Body of pancreas (tissue), 4 donors: ENCODE measurements at regions not wholly inside any gene's neighbourhood (a gene's known extent, or its start where the extent isn't known, plus 50 kb on each side); places are given as distances from the start of the nearest gene placed in this dataset.

Source experiments
- ATAC-seq: fragments of 150-250 bp; one replicate; pipeline ENCODE4 v1.9.1; 2016
- DNase-seq, 4 donors: peaks; one replicate each; pipeline ENCODE4 v3.0.0-alpha.2; 2019
- H3K27ac ChIP-seq, 4 donors: fragments of 200-600 bp; sonication (generic); 1 replicate in 3 of 4; 2 replicates in 1 of 4; pipeline versions ENCODE4 v1.5.1 to v1.6.1; 2016 to 2019; ENCODE audit warnings: mild to moderate bottlenecking in 1 of 4, mixed read lengths in 1 of 4, moderate library complexity in 1 of 4
- H3K27me3 ChIP-seq, 2 donors: fragments of 200-600 bp; sonication (generic); one replicate each; pipeline ENCODE4 v1.6.0; 2016; ENCODE audit warnings: mild to moderate bottlenecking in 1 of 2
- H3K36me3 ChIP-seq, 2 donors: fragments of 200-600 bp; sonication (generic); replicated peaks in 1 of 2; 2 replicates each; pipeline ENCODE4 v1.5.1; 2016; ENCODE audit warnings: low read depth in 2 of 2; ENCODE audit not compliant: insufficient read depth in 1 of 2
- H3K4me1 ChIP-seq: fragments of 200-600 bp; sonication (generic); one replicate; pipeline ENCODE4 v1.6.0; 2016
- H3K4me3 ChIP-seq, 2 donors: fragments of 200-600 bp; sonication (generic); 1 replicate in 1 of 2; 2 replicates in 1 of 2; pipeline ENCODE4 v1.5.1; 2016 to 2019
- H3K9me3 ChIP-seq, 3 donors: fragments of 200-600 bp; sonication (generic); 1 replicate in 2 of 3; 2 replicates in 1 of 3; pipeline ENCODE4 v1.5.1; 2016
- CTCF ChIP-seq, 7 experiments: fragments of 450-650 bp in 4 of 7; fragments of 200-600 bp in 3 of 7; sonication (generic) in 3 of 7; IDR thresholded peaks; one replicate each; pipeline ENCODE4 v1.5.1; 2016 to 2019; ENCODE audit warnings: antibody characterized with exemption in 7 of 7
- POLR2A ChIP-seq, 3 donors: fragments of 450-650 bp; IDR thresholded peaks; one replicate each; pipeline ENCODE4 v1.6.1; 2016; ENCODE audit warnings: antibody characterized with exemption in 3 of 3, mild to moderate bottlenecking in 2 of 3
- WGBS, 2 donors: methylation state at CpG; one replicate each; pipeline ENCODE4 v1.1.5; 2017; 5-methylcytosine and 5-hydroxymethylcytosine counted together
- intact Hi-C: fragments of 100-400 bp; cut with DNase I; formaldehyde crosslinking; loops from one replicate; pipeline ENCODE4 v1.15.1; 2023

GRCh38 chr5:74021126-74021525, 395.1 kb downstream of the ARHGEF28 start:
- H3K27ac ChIP-seq, result no peak overlapping the region

GRCh38 chr5:74020503-74020902, 394.5 kb downstream of the ARHGEF28 start:
- Histone ChIP-seq H3K27me3 (no peaks in the 10 kb centered on the region), H3K4me1 (peaks cover 4% of the 10 kb centered on the region), H3K4me3 (no peak overlapping the region), H3K36me3 (no peaks in the 10 kb centered on the region), H3K9me3 (no peaks in the 10 kb centered on the region), H3K27ac (no peak overlapping the region)
- intact Hi-C loops, result no loop called here
- WGBS, 2 donors, result 70 to 77% methylated on average over 5 of the region's 5 CpGs
- ATAC-seq (no peak), DNase-seq (no peak)
- no peak for TF ChIP-seq POLR2A (IDR thresholded peaks at IDR 0.05)

More at GRCh38 chr5:74021126-74021525, 395.1 kb downstream of the ARHGEF28 start:
- no peaks in the 10 kb centered on the region for H3K9me3 ChIP-seq
- ATAC-seq (no peak), DNase-seq (no peak)
- no peak overlapping the region for H3K4me3 ChIP-seq
- no peak for TF ChIP-seq POLR2A (IDR thresholded peaks at IDR 0.05)
- TF ChIP-seq CTCF (IDR thresholded peaks at IDR 0.05), result no peak
- intact Hi-C loops, result no loop called here
- peaks cover 4% of the 10 kb centered on the region for H3K4me1 ChIP-seq
- no peaks in the 10 kb centered on the region for H3K27me3 ChIP-seq
- H3K36me3 ChIP-seq, result no peaks in the 10 kb centered on the region

GRCh38 chr5:74019923-74020322, 393.9 kb downstream of the ARHGEF28 start:
- 78 to 85% methylated on average over 5 of the region's 5 CpGs for WGBS, 2 donors
- intact Hi-C loops, result no loop called here
- H3K4me3 ChIP-seq, result no peak overlapping the region

GRCh38 chr5:74017786-74018211, 391.8 kb downstream of the ARHGEF28 start:
- no peak overlapping the region for H3K4me3 ChIP-seq
- DNase-seq (peak in 3 of 4 donors; percentile 7 to 22 (median 13)), ATAC-seq (peak; percentile 68)
- intact Hi-C loops, result no loop called here
- H3K27me3 ChIP-seq, result no peaks in the 10 kb centered on the region
- no peak overlapping the region for H3K27ac ChIP-seq
- TF ChIP-seq POLR2A (IDR thresholded peaks at IDR 0.05), result no peak
- TF ChIP-seq CTCF (IDR thresholded peaks at IDR 0.05), result no peak
- H3K4me1 ChIP-seq, result peaks cover 4% of the 10 kb centered on the region
- 47 to 54% methylated on average over 3 of the region's 3 CpGs for WGBS, 2 donors
- no peaks in the 10 kb centered on the region for H3K9me3 ChIP-seq
- no peaks in the 10 kb centered on the region for H3K36me3 ChIP-seq

More at GRCh38 chr5:74019923-74020322, 393.9 kb downstream of the ARHGEF28 start:
- Histone ChIP-seq H3K27me3 (no peaks in the 10 kb centered on the region), H3K4me1 (peaks cover 4% of the 10 kb centered on the region), H3K36me3 (no peaks in the 10 kb centered on the region), H3K27ac (no peak overlapping the region), H3K9me3 (no peaks in the 10 kb centered on the region)
- no peak for TF ChIP-seq POLR2A (IDR thresholded peaks at IDR 0.05)
- no peak for TF ChIP-seq CTCF (IDR thresholded peaks at IDR 0.05)
- ATAC-seq (no peak), DNase-seq (no peak)

- intact Hi-C loops, result no loop called here
- Histone ChIP-seq H3K27me3 (no peaks in the 10 kb centered on the region), H3K27ac (no peak overlapping the region), H3K4me3 (no peak overlapping the region), H3K4me1 (peaks cover 4% of the 10 kb centered on the region), H3K9me3 (no peaks in the 10 kb centered on the region), H3K36me3 (no peaks in the 10 kb centered on the region)
- ATAC-seq, result no peak
- TF ChIP-seq CTCF (IDR thresholded peaks at IDR 0.05) (no peak), POLR2A (IDR thresholded peaks at IDR 0.05) (no peak)
- no peak for DNase-seq
- WGBS, 2 donors, result 12 to 42% methylated on average over 2 of the region's 2 CpGs
Observed at GRCh38 chr5:74017112-74017511, 391.1 kb downstream of the ARHGEF28 start.
